ENCODE measurements at regions not wholly inside any gene's neighbourhood (a gene's known extent, or its start where the extent isn't known, plus 50 kb on each side); places are given as distances from the start of the nearest gene placed in this dataset.

DNA sequence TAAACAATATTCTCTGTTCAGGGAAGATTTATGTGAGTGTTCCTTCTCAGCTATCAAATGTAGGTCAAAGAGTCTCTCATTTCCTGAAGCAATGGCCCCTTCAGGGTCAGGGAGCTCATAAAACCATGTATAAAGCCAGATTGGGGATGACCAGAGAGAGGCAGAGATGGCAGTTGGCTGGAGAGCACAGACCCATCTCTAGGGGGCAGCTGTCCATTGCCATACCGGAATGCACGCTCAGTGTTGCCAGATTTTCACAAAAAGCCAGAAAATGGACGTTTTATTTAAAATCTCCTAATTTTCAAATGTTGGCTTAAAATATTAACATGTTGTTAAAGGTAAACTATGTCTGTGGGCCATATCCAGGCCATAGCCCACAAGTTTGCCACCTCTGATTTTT lies 1920.7 kb upstream of the CELF4 start:
- POLR2A ChIA-PET = no interaction called here
- ATAC-seq (replicated peaks in 1 of 4) = no peak
- H3K27me3 Mint-ChIP-seq = no peaks in the 10 kb centered on the region

DNA sequence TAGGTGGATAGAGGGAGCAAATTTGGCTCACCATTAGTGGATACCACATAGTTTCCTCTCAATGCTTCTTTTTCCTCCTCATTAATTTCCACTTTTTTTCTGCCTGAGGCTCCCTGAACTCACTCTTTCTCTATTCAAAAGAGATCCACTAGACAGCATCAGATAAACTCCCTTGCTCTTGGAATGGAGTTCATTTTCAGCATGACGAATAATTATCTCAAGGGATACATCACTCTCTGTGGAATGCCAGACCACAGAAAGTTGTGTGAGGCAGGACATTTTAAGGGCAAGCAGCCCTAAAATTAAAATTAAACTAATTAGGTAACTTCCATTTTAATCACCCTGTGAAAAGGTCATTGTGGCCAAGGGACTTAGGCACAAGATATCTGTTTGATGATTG lies 1920.1 kb upstream of the CELF4 start:
- no peak for DNase-seq
- Histone ChIP-seq H3K4me3 (ENCODE audit: control insufficient read depth in 1 of 2, extremely low read depth in 1 of 2, low read length in 1 of 2) (no peak overlapping the region), H3K36me3 (ENCODE audit: control insufficient read depth in 2 of 2, extremely low read depth in 1 of 2, insufficient read depth in 1 of 2, low read length in 1 of 2) (no peaks in the 10 kb centered on the region), H3K4me1 (ENCODE audit: control insufficient read depth in 1 of 2, extremely low read depth in 1 of 2, insufficient read depth in 2 of 2, low read length in 2 of 2) (no peaks in the 10 kb centered on the region), H3K9me3 (no peaks in the 10 kb centered on the region), H3K27me3 (replicated peaks in 1 of 2; ENCODE audit: control insufficient read depth in 2 of 2, extremely low read depth in 1 of 2, insufficient read depth in 2 of 2, low read length in 1 of 2) (no peaks in the 10 kb centered on the region), H3K27ac (ENCODE audit: low read length) (no peak overlapping the region)
- ATAC-seq (replicated peaks in 1 of 4) = no peak
- Mint-ChIP-seq H3K27ac (no peak overlapping the region), H3K9me3 (peaks cover 3 to 9% (median 5%) of the 10 kb centered on the region in 3 donors), H3K27me3 (no peaks in the 10 kb centered on the region), H3K36me3 (no peaks in the 10 kb centered on the region), H3K4me1 (no peaks in the 10 kb centered on the region), H3K4me3 (no peak overlapping the region)
- POLR2A ChIA-PET = no interaction called here
- WGBS (ENCODE audit: insufficient coverage) = no CpG with 5 or more reads among the region's 1 CpG
- CTCF ChIA-PET = no interaction called here

More for the DNA sequence above, 1920.7 kb upstream of the CELF4 start:
- Mint-ChIP-seq H3K36me3 (no peaks in the 10 kb centered on the region), H3K9me3 (peaks cover 3 to 9% (median 5%) of the 10 kb centered on the region in 3 donors), H3K27ac (no peak overlapping the region), H3K4me3 (no peak overlapping the region), H3K4me1 (no peaks in the 10 kb centered on the region)
- WGBS (ENCODE audit: insufficient coverage) = no CpG with 5 or more reads among the region's 3 CpGs
- no peaks in the 10 kb centered on the region for H3K4me1 ChIP-seq (ENCODE audit: control insufficient read depth in 1 of 2, extremely low read depth in 1 of 2, insufficient read depth in 2 of 2, low read length in 2 of 2)
- no peak overlapping the region for H3K4me3 ChIP-seq (ENCODE audit: control insufficient read depth in 1 of 2, extremely low read depth in 1 of 2, low read length in 1 of 2)
- no peak for DNase-seq
- no peaks in the 10 kb centered on the region for H3K9me3 ChIP-seq
- no peaks in the 10 kb centered on the region for H3K36me3 ChIP-seq (ENCODE audit: control insufficient read depth in 2 of 2, extremely low read depth in 1 of 2, insufficient read depth in 1 of 2, low read length in 1 of 2)
- no peaks in the 10 kb centered on the region for H3K27me3 ChIP-seq (replicated peaks in 1 of 2; ENCODE audit: control insufficient read depth in 2 of 2, extremely low read depth in 1 of 2, insufficient read depth in 2 of 2, low read length in 1 of 2)
- H3K27ac ChIP-seq (ENCODE audit: low read length) = no peak overlapping the region
- CTCF ChIA-PET = no interaction called here

DNA sequence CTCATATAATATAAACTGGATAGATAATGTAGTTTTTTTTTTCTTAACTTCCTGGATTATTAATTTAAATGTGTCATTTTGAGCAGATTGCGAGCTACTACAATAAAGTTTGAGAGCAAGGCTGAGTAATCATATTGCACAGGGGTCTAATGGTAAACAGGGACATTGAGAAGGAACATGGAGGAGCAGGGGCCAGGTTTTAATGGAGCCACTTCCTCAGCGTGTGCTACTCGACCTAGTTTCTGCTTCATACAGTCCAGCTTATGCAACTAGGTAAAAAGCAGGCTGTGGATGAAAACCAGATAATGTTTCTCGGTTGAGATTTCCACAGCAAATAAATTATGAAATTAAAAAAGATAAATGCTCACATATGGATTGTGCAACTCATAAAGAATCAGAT lies 1915.7 kb upstream of the CELF4 start:
- WGBS (ENCODE audit: insufficient coverage) = 100% methylated on average over 1 of the region's 4 CpGs
- Mint-ChIP-seq H3K36me3 (no peaks in the 10 kb centered on the region), H3K4me1 (no peaks in the 10 kb centered on the region), H3K27ac (no peak overlapping the region), H3K4me3 (no peak overlapping the region), H3K27me3 (no peaks in the 10 kb centered on the region), H3K9me3 (peaks cover 0 to 16% (median 3%) of the 10 kb centered on the region in 3 donors)
- no peak overlapping the region for H3K27ac ChIP-seq (ENCODE audit: low read length)
- no peak overlapping the region for H3K4me3 ChIP-seq (ENCODE audit: control insufficient read depth in 1 of 2, extremely low read depth in 1 of 2, low read length in 1 of 2)
- ChIA-PET POLR2A (no interaction called here), CTCF (no interaction called here)
- H3K36me3 ChIP-seq (ENCODE audit: control insufficient read depth in 2 of 2, extremely low read depth in 1 of 2, insufficient read depth in 1 of 2, low read length in 1 of 2) = no peaks in the 10 kb centered on the region
- DNase-seq = no peak
- no peaks in the 10 kb centered on the region for H3K4me1 ChIP-seq (ENCODE audit: control insufficient read depth in 1 of 2, extremely low read depth in 1 of 2, insufficient read depth in 2 of 2, low read length in 2 of 2)
- no peaks in the 10 kb centered on the region for H3K27me3 ChIP-seq (replicated peaks in 1 of 2; ENCODE audit: control insufficient read depth in 2 of 2, extremely low read depth in 1 of 2, insufficient read depth in 2 of 2, low read length in 1 of 2)
- ATAC-seq (replicated peaks in 1 of 4) = no peak
- no peaks in the 10 kb centered on the region for H3K9me3 ChIP-seq

DNA sequence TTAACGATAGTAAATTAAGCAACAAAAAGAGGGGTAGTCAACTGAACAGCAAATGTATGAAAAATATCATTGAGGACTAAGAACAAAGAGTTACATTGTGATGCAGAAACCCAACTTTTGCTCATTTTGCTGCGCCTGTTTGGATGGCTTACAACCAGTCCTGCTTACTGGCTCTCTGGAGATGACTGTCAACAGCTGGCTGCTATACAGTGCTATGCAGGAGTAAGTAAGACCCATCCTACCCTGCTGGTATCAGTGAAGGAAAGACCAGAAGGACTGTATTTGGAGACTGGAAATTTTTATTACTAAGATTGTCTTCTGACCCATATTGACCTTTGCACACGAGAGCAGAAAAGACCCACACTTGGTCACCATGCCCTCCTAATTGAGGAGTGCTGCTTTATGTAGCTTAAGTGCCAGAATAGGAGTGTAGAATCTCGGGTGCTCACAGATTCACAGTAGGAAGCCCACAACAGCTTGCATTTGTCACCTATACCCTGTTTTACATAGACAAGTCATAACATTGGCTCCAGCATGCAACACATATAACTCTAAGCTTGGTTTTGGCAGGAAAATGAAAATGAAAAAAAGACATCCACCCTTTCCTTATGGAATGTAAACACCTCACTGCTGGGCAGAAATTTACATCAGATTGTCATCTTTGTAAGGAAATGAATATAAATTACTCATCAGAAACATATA lies 1915.0 kb upstream of the CELF4 start:
- H3K27ac ChIP-seq (ENCODE audit: low read length) = no peak overlapping the region
- DNase-seq (no peak), ATAC-seq (replicated peaks in 1 of 4) (no peak)
- no peaks in the 10 kb centered on the region for H3K27me3 Mint-ChIP-seq
- no peak overlapping the region for H3K4me3 Mint-ChIP-seq
- no peaks in the 10 kb centered on the region for H3K36me3 Mint-ChIP-seq
- H3K4me3 ChIP-seq (ENCODE audit: control insufficient read depth in 1 of 2, extremely low read depth in 1 of 2, low read length in 1 of 2) = no peak overlapping the region
- no peaks in the 10 kb centered on the region for H3K4me1 ChIP-seq (ENCODE audit: control insufficient read depth in 1 of 2, extremely low read depth in 1 of 2, insufficient read depth in 2 of 2, low read length in 2 of 2)
- ChIA-PET POLR2A (interaction anchor here in 1 of 2 donors (0.5 kb wide), 1 partner anchor 1913 kb away, joined by 3 read pairs; no protein-coding TSS in a partner anchor), CTCF (no interaction called here)
- no peaks in the 10 kb centered on the region for H3K4me1 Mint-ChIP-seq
- 77% methylated on average over 2 of the region's 4 CpGs for WGBS (ENCODE audit: insufficient coverage)
- H3K9me3 Mint-ChIP-seq = peaks cover 0 to 11% (median 3%) of the 10 kb centered on the region in 3 donors
- H3K27ac Mint-ChIP-seq = no peak overlapping the region
- no peaks in the 10 kb centered on the region for H3K9me3 ChIP-seq
- no peaks in the 10 kb centered on the region for H3K27me3 ChIP-seq (replicated peaks in 1 of 2; ENCODE audit: control insufficient read depth in 2 of 2, extremely low read depth in 1 of 2, insufficient read depth in 2 of 2, low read length in 1 of 2)
- no peaks in the 10 kb centered on the region for H3K36me3 ChIP-seq (ENCODE audit: control insufficient read depth in 2 of 2, extremely low read depth in 1 of 2, insufficient read depth in 1 of 2, low read length in 1 of 2)

DNA sequence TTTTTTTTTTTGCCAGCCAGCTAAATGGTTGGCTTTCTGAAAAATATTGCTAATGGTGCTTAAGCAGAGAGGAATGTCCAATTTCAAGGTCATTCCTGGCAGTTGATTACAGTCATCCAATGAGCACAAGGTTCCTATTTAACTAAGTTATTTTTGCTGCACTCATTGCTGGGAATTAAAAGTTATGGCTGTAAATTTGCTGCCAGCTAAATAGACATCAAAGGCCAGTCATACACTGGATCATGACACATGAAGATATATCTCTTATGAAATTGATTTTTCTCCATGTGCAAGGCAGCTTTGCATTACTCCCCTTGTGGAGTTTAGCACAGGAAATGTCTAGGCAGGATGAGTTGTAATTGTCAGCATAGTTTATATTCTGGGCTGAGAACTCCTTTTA lies 1898.4 kb upstream of the CELF4 start:
- H3K9me3 ChIP-seq = no peaks in the 10 kb centered on the region
- Mint-ChIP-seq H3K9me3 (peaks cover 0 to 16% (median 0%) of the 10 kb centered on the region in 3 donors), H3K4me3 (no peak overlapping the region), H3K27ac (no peak overlapping the region), H3K36me3 (no peaks in the 10 kb centered on the region), H3K27me3 (no peaks in the 10 kb centered on the region), H3K4me1 (no peaks in the 10 kb centered on the region)
- H3K36me3 ChIP-seq (ENCODE audit: control insufficient read depth in 2 of 2, extremely low read depth in 1 of 2, insufficient read depth in 1 of 2, low read length in 1 of 2) = no peaks in the 10 kb centered on the region
- no peak for ATAC-seq (replicated peaks in 1 of 4)
- no peaks in the 10 kb centered on the region for H3K27me3 ChIP-seq (replicated peaks in 1 of 2; ENCODE audit: control insufficient read depth in 2 of 2, extremely low read depth in 1 of 2, insufficient read depth in 2 of 2, low read length in 1 of 2)
- POLR2A ChIA-PET = no interaction called here
- CTCF ChIA-PET = no interaction called here
- H3K4me1 ChIP-seq (ENCODE audit: control insufficient read depth in 1 of 2, extremely low read depth in 1 of 2, insufficient read depth in 2 of 2, low read length in 2 of 2) = peaks cover 0 to 5% of the 10 kb centered on the region in 2 experiments
- no peak for DNase-seq
- no peak overlapping the region for H3K27ac ChIP-seq (ENCODE audit: low read length)
- H3K4me3 ChIP-seq (ENCODE audit: control insufficient read depth in 1 of 2, extremely low read depth in 1 of 2, low read length in 1 of 2) = no peak overlapping the region

DNA sequence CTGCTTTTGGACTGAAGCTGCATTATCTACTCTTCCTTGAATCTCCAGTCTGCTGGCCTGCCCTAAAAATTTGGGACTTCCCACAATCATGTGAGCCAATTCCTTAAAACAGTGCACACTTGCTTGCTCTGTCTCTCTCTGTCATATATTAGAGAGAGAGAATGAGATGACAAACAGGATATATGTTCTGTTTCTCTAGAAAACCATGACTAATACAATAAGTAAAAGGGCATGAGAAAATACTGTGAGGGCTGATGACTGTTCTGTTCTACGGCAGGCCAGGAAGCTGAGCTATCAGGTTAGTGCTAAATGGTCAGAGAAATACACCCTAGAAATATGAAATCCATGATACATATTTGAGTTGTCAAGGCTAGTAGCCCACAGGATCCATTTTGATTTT lies 1896.8 kb upstream of the CELF4 start:
- Mint-ChIP-seq H3K9me3 (peaks cover 0 to 23% (median under 1%) of the 10 kb centered on the region in 3 donors), H3K27ac (no peak overlapping the region), H3K27me3 (no peaks in the 10 kb centered on the region), H3K4me1 (no peaks in the 10 kb centered on the region), H3K4me3 (no peak overlapping the region), H3K36me3 (no peaks in the 10 kb centered on the region)
- Histone ChIP-seq H3K4me1 (ENCODE audit: control insufficient read depth in 1 of 2, extremely low read depth in 1 of 2, insufficient read depth in 2 of 2, low read length in 2 of 2) (peaks cover 0 to 5% of the 10 kb centered on the region in 2 experiments), H3K27me3 (replicated peaks in 1 of 2; ENCODE audit: control insufficient read depth in 2 of 2, extremely low read depth in 1 of 2, insufficient read depth in 2 of 2, low read length in 1 of 2) (no peaks in the 10 kb centered on the region), H3K4me3 (ENCODE audit: control insufficient read depth in 1 of 2, extremely low read depth in 1 of 2, low read length in 1 of 2) (no peak overlapping the region), H3K9me3 (no peaks in the 10 kb centered on the region), H3K27ac (ENCODE audit: low read length) (no peak overlapping the region), H3K36me3 (ENCODE audit: control insufficient read depth in 2 of 2, extremely low read depth in 1 of 2, insufficient read depth in 1 of 2, low read length in 1 of 2) (no peaks in the 10 kb centered on the region)
- DNase-seq = no peak
- WGBS (ENCODE audit: insufficient coverage) = no CpG with 5 or more reads among the region's 1 CpG
- ChIA-PET POLR2A (no interaction called here), CTCF (no interaction called here)
- ATAC-seq (replicated peaks in 1 of 4) = no peak

DNA sequence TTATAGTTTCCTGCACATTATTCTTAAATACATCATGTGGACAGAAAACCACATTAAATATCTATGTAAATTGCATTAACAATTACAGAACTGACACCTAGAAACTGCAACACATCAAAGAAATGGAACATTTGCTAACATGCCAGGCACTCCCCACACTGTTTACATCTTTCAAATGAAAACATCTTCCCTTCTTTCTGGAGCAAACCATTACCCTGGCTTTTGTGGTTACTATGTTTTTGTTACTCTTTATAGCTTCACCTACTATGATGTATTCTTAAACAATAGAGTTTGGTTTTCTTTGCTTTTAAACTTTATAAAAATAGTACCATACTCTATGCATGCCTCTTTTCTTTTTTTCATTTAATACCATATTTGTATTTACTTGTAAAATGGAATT lies 1894.5 kb upstream of the CELF4 start:
- Histone ChIP-seq H3K9me3 (no peaks in the 10 kb centered on the region), H3K4me3 (ENCODE audit: control insufficient read depth in 1 of 2, extremely low read depth in 1 of 2, low read length in 1 of 2) (no peak overlapping the region), H3K27ac (ENCODE audit: low read length) (no peak overlapping the region), H3K27me3 (replicated peaks in 1 of 2; ENCODE audit: control insufficient read depth in 2 of 2, extremely low read depth in 1 of 2, insufficient read depth in 2 of 2, low read length in 1 of 2) (no peaks in the 10 kb centered on the region), H3K36me3 (ENCODE audit: control insufficient read depth in 2 of 2, extremely low read depth in 1 of 2, insufficient read depth in 1 of 2, low read length in 1 of 2) (no peaks in the 10 kb centered on the region), H3K4me1 (ENCODE audit: control insufficient read depth in 1 of 2, extremely low read depth in 1 of 2, insufficient read depth in 2 of 2, low read length in 2 of 2) (peaks cover 0 to 5% of the 10 kb centered on the region in 2 experiments)
- H3K27me3 Mint-ChIP-seq = no peaks in the 10 kb centered on the region
- H3K27ac Mint-ChIP-seq = no peak overlapping the region
- DNase-seq (no peak), ATAC-seq (replicated peaks in 1 of 4) (no peak)
- H3K4me1 Mint-ChIP-seq = no peaks in the 10 kb centered on the region
- peaks cover 0 to 18% (median 4%) of the 10 kb centered on the region in 3 donors for H3K9me3 Mint-ChIP-seq
- ChIA-PET CTCF (no interaction called here), POLR2A (no interaction called here)
- no peak overlapping the region for H3K4me3 Mint-ChIP-seq
- H3K36me3 Mint-ChIP-seq = no peaks in the 10 kb centered on the region

Data from T-cell (primary cell).